Activated T-cell treated with anti-CD3 and anti-CD28 coated beads, Interleukin-2, amount 50 U/mL, for 72 hours (primary cell): ENCODE measurements at regions not wholly inside any gene's neighbourhood (a gene's known extent, or its start where the extent isn't known, plus 50 kb on each side); places are given as distances from the start of the nearest gene placed in this dataset.
"Not testable (repeated sequence)": the region's sequence is repeated elsewhere in the genome, so short reads cannot be mapped to it uniquely, and the experiment has no call there.

Source experiments
- ATAC-seq, 2 donors: fragments of 150-1000 bp; cut with Tn5 transposase; replicated peaks in 1 of 2; 2 replicates each; pipeline ENCODE4 v1.10.0; 2021; ENCODE audit warnings: moderate library complexity in 2 of 2, mild to moderate bottlenecking in 1 of 2
- DNase-seq, 2 donors: peaks; one replicate each; pipeline ENCODE4 v3.0.0; 2021 to 2022; ENCODE audit warnings: mixed read lengths in 1 of 2
- H3K27ac Mint-ChIP-seq: one replicate; pipeline ENCODE4 v1.8.0; 2022; ENCODE audit warnings: mild to moderate bottlenecking, moderate library complexity, mixed read lengths
- H3K27me3 Mint-ChIP-seq: one replicate; pipeline ENCODE4 v1.8.0; 2022; ENCODE audit warnings: low read depth, mixed read lengths
- H3K36me3 Mint-ChIP-seq, 2 donors: one replicate each; pipeline ENCODE4 v1.8.0; 2022; ENCODE audit warnings: mixed read lengths in 2 of 2, mild to moderate bottlenecking in 1 of 2; ENCODE audit not compliant: insufficient read depth in 2 of 2
- H3K4me1 Mint-ChIP-seq: one replicate; pipeline ENCODE4 v1.8.0; 2022; ENCODE audit warnings: low read depth, mixed read lengths
- H3K4me3 Mint-ChIP-seq, 2 donors: one replicate each; pipeline ENCODE4 v1.8.0; 2022; ENCODE audit warnings: mild to moderate bottlenecking in 2 of 2, mixed read lengths in 2 of 2, moderate library complexity in 2 of 2
- H3K9me3 Mint-ChIP-seq, 2 donors: one replicate each; pipeline ENCODE4 v1.8.0; 2022; ENCODE audit warnings: mixed read lengths in 2 of 2

GRCh38 chr13:32828711-32829110 is 187.5 kb upstream of the KL start:
- Mint-ChIP-seq H3K36me3 (peaks cover 0 to 1% of the 10 kb centered on the region in 2 donors), H3K27ac (peak overlapping the region; percentile 8), H3K27me3 (no peaks in the 10 kb centered on the region), H3K4me3 (no peak overlapping the region), H3K4me1 (peaks cover 6% of the 10 kb centered on the region), H3K9me3 (peaks cover under 1 to 2% of the 10 kb centered on the region in 2 donors)
- DNase-seq = no peak
- no peak for ATAC-seq

GRCh38 chr13:32829269-32829668 is 187.0 kb upstream of the KL start:
- peaks cover 6% of the 10 kb centered on the region for H3K4me1 Mint-ChIP-seq
- DNase-seq (no peak), ATAC-seq (no peak)
- H3K9me3 Mint-ChIP-seq = peaks cover 2 to 3% of the 10 kb centered on the region in 2 donors
- no peak overlapping the region for H3K4me3 Mint-ChIP-seq
- H3K27ac Mint-ChIP-seq = peak overlapping the region; percentile 8
- no peaks in the 10 kb centered on the region for H3K27me3 Mint-ChIP-seq
- peaks cover 0 to 4% of the 10 kb centered on the region in 2 donors for H3K36me3 Mint-ChIP-seq

- no peak for DNase-seq
- Mint-ChIP-seq H3K4me3 (no peak overlapping the region), H3K9me3 (peaks cover 2 to 3% of the 10 kb centered on the region in 2 donors), H3K36me3 (peaks cover 0 to 5% of the 10 kb centered on the region in 2 donors), H3K27me3 (no peaks in the 10 kb centered on the region), H3K4me1 (peaks cover 6% of the 10 kb centered on the region), H3K27ac (no peak overlapping the region)
- peak; percentile 50 to 70 for ATAC-seq
These were observed 186.4 kb upstream of the KL start for GRCh38 chr13:32829676-32830335.

GRCh38 chr13:32830336-32831031 is 185.7 kb upstream of the KL start:
- Mint-ChIP-seq H3K27me3 (no peaks in the 10 kb centered on the region), H3K4me3 (no peak overlapping the region), H3K36me3 (peaks cover 0 to 5% of the 10 kb centered on the region in 2 donors), H3K27ac (no peak overlapping the region), H3K9me3 (peaks cover 2 to 3% of the 10 kb centered on the region in 2 donors), H3K4me1 (peaks cover 6% of the 10 kb centered on the region)
- peak; percentile 25 to 33 for ATAC-seq
- no peak for DNase-seq

GRCh38 chr13:32837307-32837972 is 178.8 kb upstream of the KL start:
- H3K9me3 Mint-ChIP-seq = peaks cover 6 to 9% of the 10 kb centered on the region in 2 donors
- peaks cover 30% of the 10 kb centered on the region for H3K4me1 Mint-ChIP-seq
- H3K36me3 Mint-ChIP-seq = peaks cover 3 to 5% of the 10 kb centered on the region in 2 donors
- no peak overlapping the region for H3K27ac Mint-ChIP-seq
- DNase-seq (no peak), ATAC-seq (no peak)
- no peak overlapping the region for H3K4me3 Mint-ChIP-seq
- no peaks in the 10 kb centered on the region for H3K27me3 Mint-ChIP-seq

GRCh38 chr13:32837973-32838927 is 178.0 kb upstream of the KL start:
- H3K27ac Mint-ChIP-seq = no peak overlapping the region
- peaks cover 3 to 6% of the 10 kb centered on the region in 2 donors for H3K36me3 Mint-ChIP-seq
- DNase-seq (no peak), ATAC-seq (no peak)
- no peak overlapping the region for H3K4me3 Mint-ChIP-seq
- H3K27me3 Mint-ChIP-seq = no peaks in the 10 kb centered on the region
- peaks cover 6 to 8% of the 10 kb centered on the region in 2 donors for H3K9me3 Mint-ChIP-seq
- peaks cover 30% of the 10 kb centered on the region for H3K4me1 Mint-ChIP-seq

GRCh38 chr13:32838945-32839344 is 177.3 kb upstream of the KL start:
- H3K27me3 Mint-ChIP-seq = no peaks in the 10 kb centered on the region
- DNase-seq (no peak), ATAC-seq (peak in 1 of 2 donors; percentile 32)
- peaks cover 3 to 8% of the 10 kb centered on the region in 2 donors for H3K9me3 Mint-ChIP-seq
- H3K36me3 Mint-ChIP-seq = peaks cover 3 to 6% of the 10 kb centered on the region in 2 donors
- H3K4me3 Mint-ChIP-seq = no peak overlapping the region
- H3K27ac Mint-ChIP-seq = no peak overlapping the region
- peaks cover 30% of the 10 kb centered on the region for H3K4me1 Mint-ChIP-seq

GRCh38 chr13:32840113-32840512 is 176.1 kb upstream of the KL start:
- no peak for DNase-seq
- Mint-ChIP-seq H3K4me3 (no peak overlapping the region), H3K4me1 (peaks cover 30% of the 10 kb centered on the region), H3K27ac (no peak overlapping the region), H3K27me3 (no peaks in the 10 kb centered on the region), H3K9me3 (peaks cover 3 to 8% of the 10 kb centered on the region in 2 donors), H3K36me3 (peaks cover 3 to 5% of the 10 kb centered on the region in 2 donors)
- no peak for ATAC-seq

- peaks cover 34% of the 10 kb centered on the region for H3K4me1 Mint-ChIP-seq
- no peak overlapping the region for H3K4me3 Mint-ChIP-seq
- no peaks in the 10 kb centered on the region for H3K27me3 Mint-ChIP-seq
- no peak overlapping the region for H3K27ac Mint-ChIP-seq
- DNase-seq = peak; percentile 33 to 43
- ATAC-seq = peak; percentile 92
- H3K9me3 Mint-ChIP-seq = peaks cover 0 to 2% of the 10 kb centered on the region in 2 donors
- peaks cover 2 to 3% of the 10 kb centered on the region in 2 donors for H3K36me3 Mint-ChIP-seq
These were observed 175.1 kb upstream of the KL start for GRCh38 chr13:32840989-32841713.

- Mint-ChIP-seq H3K27ac (no peak overlapping the region), H3K36me3 (peaks cover 3% of the 10 kb centered on the region in 2 donors), H3K27me3 (peaks cover 4% of the 10 kb centered on the region), H3K4me1 (peaks cover 16% of the 10 kb centered on the region), H3K4me3 (no peak overlapping the region), H3K9me3 (peaks cover 0 to 4% of the 10 kb centered on the region in 2 donors)
- ATAC-seq (peak; percentile 49 to 69), DNase-seq (no peak)
These were observed 170.0 kb upstream of the KL start for GRCh38 chr13:32845952-32846950.

- not testable (repeated sequence) for H3K27ac Mint-ChIP-seq, DNase-seq, H3K4me3 Mint-ChIP-seq, H3K27me3 Mint-ChIP-seq, H3K9me3 Mint-ChIP-seq, H3K36me3 Mint-ChIP-seq, ATAC-seq
- peaks cover 10% of the 10 kb centered on the region for H3K4me1 Mint-ChIP-seq
These were observed 168.2 kb upstream of the KL start for GRCh38 chr13:32847976-32848375.
